SK-N-SH (cell line): ENCODE measurements at regions not wholly inside any gene's neighbourhood (a gene's known extent, or its start where the extent isn't known, plus 50 kb on each side); places are given as distances from the start of the nearest gene placed in this dataset.

Source experiments
- CTCF ChIA-PET: fragments of 300-600, 350-600 bp; formaldehyde crosslinking; extraction: SDS; loops from one replicate; lab custom pipeline; 2021; lab: Yijun Ruan, JAX
- POLR2A ChIA-PET: fragments of 350-600 bp; sonication (Branson Sonifier 250); formaldehyde crosslinking; extraction: SDS; loops from one replicate; lab custom pipeline; 2020; ENCODE audit warnings: antibody characterized with exemption, inconsistent platforms; lab: Yijun Ruan, JAX
- DNase-seq: peaks from one replicate; pipeline ENCODE4 v3.0.0; 2012
- H2AFZ ChIP-seq: fragments of 200-600 bp; sonication (generic); 2 replicates; pipeline ENCODE4 v1.8.1; 2016; ENCODE audit warnings: antibody characterized with exemption, mild to moderate bottlenecking, low read depth
- H3F3A ChIP-seq: fragments of 200-600 bp; sonication (generic); replicated peaks from 2 replicates; pipeline ENCODE3; 2016; ENCODE audit warnings: antibody characterized with exemption, mild to moderate bottlenecking; ENCODE audit not compliant: insufficient read depth
- H3K27ac ChIP-seq, 2 experiments: fragments of 200-500 bp in 1 of 2; fragments of 200-600 bp in 1 of 2; sonication (Bioruptor generic) in 1 of 2; sonication (generic), shearing (Covaris generic) in 1 of 2; 2 replicates each; pipeline versions ENCODE4 v1.5.1 to v1.6.1; 2014 to 2016; ENCODE audit warnings: low read depth in 2 of 2, inconsistent platforms in 1 of 2, low read length in 1 of 2, mild to moderate bottlenecking in 1 of 2, mixed read lengths in 1 of 2
- H3K27me3 ChIP-seq: fragments of 200-600 bp; sonication (generic), shearing (Covaris generic); 2 replicates; pipeline ENCODE4 v1.6.1; 2016; ENCODE audit warnings: mixed run types; ENCODE audit not compliant: insufficient read depth
- H3K36me3 ChIP-seq, 2 experiments: fragments of 200-500 bp in 1 of 2; fragments of 200-600 bp in 1 of 2; sonication (Bioruptor generic) in 1 of 2; sonication (generic) in 1 of 2; replicated peaks in 1 of 2; 2 replicates each; pipeline versions ENCODE3 to v1.5.1; 2014 to 2016; ENCODE audit warnings: low read length in 1 of 2, mild to moderate bottlenecking in 1 of 2; ENCODE audit not compliant: insufficient read depth in 2 of 2, control insufficient read depth in 1 of 2
- H3K4me1 ChIP-seq, 2 experiments: fragments of 200-500 bp in 1 of 2; fragments of 200-600 bp in 1 of 2; sonication (Bioruptor generic) in 1 of 2; sonication (generic), shearing (Covaris generic) in 1 of 2; 2 replicates each; pipeline versions ENCODE4 v1.5.1 to v1.6.1; 2014 to 2016; ENCODE audit warnings: low read depth in 1 of 2, low read length in 1 of 2, mixed run types in 1 of 2; ENCODE audit not compliant: insufficient read depth in 2 of 2, control insufficient read depth in 1 of 2
- H3K4me2 ChIP-seq: fragments of 200-600 bp; sonication (generic), shearing (Covaris generic); 2 replicates; pipeline ENCODE4 v1.6.1; 2017; ENCODE audit warnings: mixed run types
- H3K4me3 ChIP-seq, 2 experiments: fragments of 200-500 bp in 1 of 2; fragments of 200-600 bp in 1 of 2; sonication (Bioruptor generic) in 1 of 2; sonication (generic), shearing (Covaris generic) in 1 of 2; 2 replicates each; pipeline versions ENCODE4 v1.5.1 to v1.8.1; 2014 to 2016; ENCODE audit warnings: low read depth in 2 of 2, inconsistent platforms in 1 of 2, low read length in 1 of 2, mild to moderate bottlenecking in 1 of 2, mixed read lengths in 1 of 2, moderate library complexity in 1 of 2
- H3K79me2 ChIP-seq: fragments of 200-600 bp; sonication (generic); 2 replicates; pipeline ENCODE4 v1.8.1; 2017; ENCODE audit warnings: mild to moderate bottlenecking; ENCODE audit not compliant: insufficient read depth
- H3K9ac ChIP-seq: fragments of 200-600 bp; sonication (generic); 2 replicates; pipeline ENCODE4 v1.6.1; 2017; ENCODE audit warnings: mixed run types
- H3K9me2 ChIP-seq: fragments of 200-600 bp; sonication (generic); 2 replicates; pipeline ENCODE4 v1.6.1; 2017; ENCODE audit warnings: mixed run types
- H3K9me3 ChIP-seq: fragments of 200-600 bp; sonication (generic); 2 replicates; pipeline ENCODE4 v1.6.1; 2017; ENCODE audit warnings: mixed run types, mild to moderate bottlenecking, moderate library complexity
- H4K20me1 ChIP-seq: fragments of 200-600 bp; sonication (generic); 2 replicates; pipeline ENCODE4 v1.6.1; 2017; ENCODE audit warnings: mild to moderate bottlenecking, mixed run types; ENCODE audit not compliant: insufficient read depth
- CHD2 ChIP-seq: fragments of 150-350 bp; IDR thresholded peaks from 2 replicates; pipeline ENCODE4 v1.6.1; 2018; ENCODE audit warnings: low read length; ENCODE audit not compliant: partially characterized antibody
- CTCF ChIP-seq: fragments of 200-600 bp; sonication (generic); IDR thresholded peaks from 2 replicates; pipeline ENCODE4 v1.6.1; 2017; ENCODE audit warnings: antibody characterized with exemption, mild to moderate bottlenecking, moderate library complexity
- EP300 ChIP-seq, 2 experiments: IDR thresholded peaks; 2 replicates each; pipeline versions ENCODE4 v1.4.0 to v1.6.1; 2012; ENCODE audit warnings: borderline replicate concordance in 1 of 2, low read depth in 1 of 2, low read length in 1 of 2
- FOSL2 ChIP-seq: IDR thresholded peaks from 2 replicates; pipeline ENCODE4 v1.4.0; 2012; ENCODE audit warnings: low read depth, mild to moderate bottlenecking, moderate library complexity, borderline replicate concordance
- GABPA ChIP-seq: IDR thresholded peaks from 2 replicates; pipeline ENCODE4 v1.4.0; 2012; ENCODE audit warnings: low read depth, mild to moderate bottlenecking
- IRF3 ChIP-seq: fragments of 150-350 bp; IDR thresholded peaks from 2 replicates; pipeline ENCODE4 v1.6.1; 2016; ENCODE audit warnings: mild to moderate bottlenecking, low read depth, low read length
- JUND ChIP-seq: IDR thresholded peaks from 2 replicates; pipeline ENCODE4 v1.4.0; 2012
- MAX ChIP-seq: IDR thresholded peaks from 2 replicates; pipeline ENCODE4 v1.4.0; 2012; ENCODE audit warnings: low read depth
- NRF1 ChIP-seq: IDR thresholded peaks from 2 replicates; pipeline ENCODE4 v1.6.1; 2012; ENCODE audit warnings: low read depth, mild to moderate bottlenecking, low read length
- PBX3 ChIP-seq: IDR thresholded peaks from 2 replicates; pipeline ENCODE4; 2012
- RAD21 ChIP-seq: IDR thresholded peaks from 2 replicates; pipeline ENCODE4 v1.6.1; 2012; ENCODE audit warnings: mild to moderate bottlenecking, low read length
- RFX5 ChIP-seq: IDR thresholded peaks from 2 replicates; pipeline ENCODE4 v1.6.1; 2012; ENCODE audit warnings: mild to moderate bottlenecking, improper control_type of control experiment, low read length
- SIN3A ChIP-seq: IDR thresholded peaks from 2 replicates; pipeline ENCODE4 v1.6.1; 2012; ENCODE audit warnings: low read depth, mild to moderate bottlenecking, low read length, moderate library complexity, borderline replicate concordance
- SMC3 ChIP-seq: IDR thresholded peaks from 2 replicates; pipeline ENCODE4 v1.6.1; 2012; ENCODE audit warnings: low read depth, low read length, improper control_type of control experiment
- TAF1 ChIP-seq: IDR thresholded peaks from 2 replicates; pipeline ENCODE4 v1.6.1; 2012; ENCODE audit warnings: low read depth, mild to moderate bottlenecking, low read length, moderate library complexity, borderline replicate concordance
- TCF12 ChIP-seq: IDR thresholded peaks from 2 replicates; pipeline ENCODE4 v1.4.0; 2012
- TEAD4 ChIP-seq: IDR thresholded peaks from 2 replicates; pipeline ENCODE4 v1.4.0; 2012; ENCODE audit warnings: mild to moderate bottlenecking, borderline replicate concordance; ENCODE audit not compliant: insufficient read depth
- USF1 ChIP-seq: IDR thresholded peaks from 2 replicates; pipeline ENCODE4 v1.4.0; 2012; ENCODE audit warnings: low read depth, borderline replicate concordance
- ZBTB33 ChIP-seq: IDR thresholded peaks from 2 replicates; pipeline ENCODE4 v1.4.0; 2012; ENCODE audit warnings: low read depth, borderline replicate concordance
- WGBS: methylation state at CpG from one replicate; pipeline ENCODE4 v1.1.6; 2017; ENCODE audit warnings: low lambda C conversion rate; 5-methylcytosine and 5-hydroxymethylcytosine counted together

- Histone ChIP-seq H3K27me3 (no peaks in the 10 kb centered on the region), H3K79me2 (no peaks in the 10 kb centered on the region), H3K4me3 (no peak overlapping the region), H3K27ac (peak overlapping the region in 1 of 2 experiments; percentile 80; a peak in 1 of 4 replicates), H3K36me3 (no peaks in the 10 kb centered on the region), H3K4me2 (no peak overlapping the region), H3K9me3 (no peaks in the 10 kb centered on the region), H2AFZ (no peak overlapping the region), H4K20me1 (no peaks in the 10 kb centered on the region), H3K9me2 (no peaks in the 10 kb centered on the region), H3F3A (no peaks in the 10 kb centered on the region), H3K9ac (no peak overlapping the region), H3K4me1 (peaks cover 0 to 7% of the 10 kb centered on the region in 2 experiments; a peak in 2 of 4 replicates)
- 45% methylated on average over 6 of the region's 6 CpGs for WGBS
- TF ChIP-seq IRF3, result no peak
- TF ChIP-seq USF1, result no peak
- no peak for TF ChIP-seq GABPA
- no peak for TF ChIP-seq PBX3
- TF ChIP-seq CTCF, result no peak
- TF ChIP-seq TCF12, result no peak
- TF ChIP-seq TAF1, result no peak
- no peak for TF ChIP-seq MAX
- no peak for TF ChIP-seq RFX5
- no peak for TF ChIP-seq EP300 (IDR thresholded peaks at IDR 0.05; ENCODE audit: borderline replicate concordance in 1 of 2, low read depth in 1 of 2, low read length in 1 of 2)
- no peak for TF ChIP-seq NRF1
- TF ChIP-seq CHD2, result no peak
- no peak for TF ChIP-seq RAD21
- TF ChIP-seq ZBTB33, result no peak
- no peak for TF ChIP-seq SIN3A
- no peak for TF ChIP-seq JUND
- TF ChIP-seq FOSL2, result no peak
- TF ChIP-seq TEAD4, result no peak
- no peak for TF ChIP-seq SMC3
- no peak for DNase-seq
- ChIA-PET CTCF (interaction anchor here (1.3 kb wide), 1 partner anchor 629 kb away, joined by 3 read pairs; no protein-coding TSS in a partner anchor), POLR2A (no interaction called here)
Observed at GRCh38 chr12:43111608-43112007, 440.4 kb downstream of the ADAMTS20 start.
